Posterior cingulate gyrus (tissue), 11 donors: ENCODE measurements at regions not wholly inside any gene's neighbourhood (a gene's known extent, or its start where the extent isn't known, plus 50 kb on each side); places are given as distances from the start of the nearest gene placed in this dataset.

Experiments used
- DNase-seq, 10 donors: peaks; one replicate each; pipeline versions ENCODE4 v3.0.0 to v3.0.0-alpha.2; 2020 to 2021; ENCODE audit warnings: mixed read lengths in 3 of 10
- intact Hi-C: fragments of 100-400 bp; cut with DNase I; formaldehyde crosslinking; loops from one replicate; pipeline ENCODE4 v1.15.1; 2023

DNA sequence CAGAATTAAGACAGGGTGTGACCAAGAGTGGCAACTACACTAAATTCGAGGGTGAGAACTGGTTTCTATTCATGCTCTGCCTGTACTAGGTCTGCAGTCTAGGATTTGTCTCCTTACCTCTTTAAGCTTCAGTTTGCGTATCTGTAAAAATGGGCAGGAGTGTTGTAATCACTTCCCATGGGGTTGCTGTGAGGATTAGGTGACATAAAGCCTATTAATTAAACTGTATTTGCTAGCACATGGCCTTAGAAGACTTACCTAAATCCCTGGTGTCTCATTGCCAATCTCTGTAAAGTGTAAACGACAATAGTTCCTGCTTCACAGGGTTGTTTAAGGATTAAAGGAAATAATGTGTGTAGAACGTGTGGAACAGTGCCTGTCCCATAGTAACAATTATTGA lies 193.6 kb downstream of the DRD1 start:
- intact Hi-C loops: loop anchor here (10.0 kb wide), 1 partner anchor 194 kb away; the partner anchor contains the start of gene DRD1
- no peak for DNase-seq

DNA sequence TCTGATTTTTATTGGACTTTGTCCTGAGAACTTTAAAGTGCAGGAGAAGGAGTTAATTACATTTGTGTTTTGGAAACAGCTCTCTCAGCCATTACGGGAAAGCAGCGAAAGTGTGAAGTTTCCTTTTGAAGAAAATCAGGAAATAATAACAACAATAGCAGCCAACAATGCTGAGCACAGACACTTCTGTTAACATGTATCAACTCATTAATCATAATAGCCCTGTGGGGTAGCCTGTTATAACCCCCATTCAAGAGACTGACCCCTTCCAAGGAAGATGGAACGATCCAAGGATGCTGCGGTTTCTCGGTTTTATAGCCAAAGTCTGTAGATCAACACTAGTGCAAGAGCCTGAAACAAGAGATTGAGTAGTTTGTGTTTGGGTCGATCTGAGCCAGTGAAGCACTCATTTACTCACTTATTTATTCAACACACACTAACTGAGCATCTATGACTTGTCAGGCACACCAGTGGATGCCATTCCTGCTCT lies 195.5 kb downstream of the DRD1 start:
- intact Hi-C loops: no loop called here

DNA sequence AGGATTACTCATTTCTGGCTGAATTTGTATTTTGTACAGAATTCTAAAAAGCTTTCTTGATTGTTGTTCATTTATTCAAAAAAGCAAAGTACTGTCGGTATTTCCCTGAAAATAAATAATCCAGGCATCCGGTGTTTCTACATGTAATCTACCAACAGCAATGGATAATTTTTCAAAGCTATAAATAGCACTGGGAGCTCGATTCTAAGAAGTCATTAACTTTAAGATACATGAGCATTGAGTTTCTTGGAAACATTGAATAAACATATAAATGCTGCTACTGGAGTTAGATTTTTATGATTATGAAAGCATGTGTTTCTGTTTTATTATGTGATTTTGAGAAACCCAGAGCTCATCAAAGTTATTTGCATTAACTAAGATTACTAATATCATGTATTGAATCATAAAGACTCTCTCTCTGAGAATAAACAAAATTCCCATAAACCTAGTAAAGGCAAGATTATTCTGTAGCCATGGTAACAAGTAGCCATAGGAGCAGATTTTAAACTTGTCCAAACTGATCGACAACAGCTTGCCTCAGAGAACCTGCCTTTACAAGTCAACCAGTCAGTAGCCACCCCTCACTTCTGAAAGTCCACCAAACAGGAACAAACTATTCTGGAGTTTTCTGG lies 197.0 kb downstream of the DRD1 start:
- no peak for DNase-seq
- intact Hi-C loops: no loop called here

More for the DNA sequence above, 195.5 kb downstream of the DRD1 start:
- no peak for DNase-seq

DNA sequence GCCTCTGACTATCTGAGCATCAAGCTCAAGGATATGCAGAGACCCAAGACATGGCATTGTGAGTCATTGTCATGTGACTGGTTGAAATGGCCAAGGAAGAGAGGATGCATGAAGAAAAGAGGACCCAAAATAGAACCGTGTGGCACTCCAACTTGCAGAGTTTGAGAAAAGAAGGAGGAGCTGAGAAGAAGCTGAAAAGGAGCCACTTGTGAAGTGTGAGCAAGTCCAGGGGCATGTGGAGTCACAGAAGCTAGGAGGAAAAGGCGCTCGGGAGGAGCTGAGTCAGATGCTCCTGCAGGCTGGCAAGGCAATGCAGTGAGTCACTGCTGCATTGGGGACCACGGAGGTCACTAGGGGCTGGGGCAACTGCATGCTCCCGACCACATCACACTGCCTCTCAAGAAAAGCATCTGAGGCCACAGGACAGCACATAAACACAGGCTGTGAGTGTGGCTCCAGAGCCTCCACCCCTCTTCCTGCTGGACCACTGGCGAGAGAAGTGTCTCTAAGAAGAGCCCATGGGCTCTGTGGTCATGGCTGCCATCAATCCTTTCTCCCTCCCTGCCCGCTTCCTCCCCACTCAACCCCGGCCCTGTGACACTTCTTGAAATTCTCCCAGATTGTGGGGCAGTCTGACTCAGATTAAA lies 197.6 kb downstream of the DRD1 start:
- peak in 5 of 10 donors; percentile 26 to 87 (median 72) for DNase-seq
- intact Hi-C loops: no loop called here

DNA sequence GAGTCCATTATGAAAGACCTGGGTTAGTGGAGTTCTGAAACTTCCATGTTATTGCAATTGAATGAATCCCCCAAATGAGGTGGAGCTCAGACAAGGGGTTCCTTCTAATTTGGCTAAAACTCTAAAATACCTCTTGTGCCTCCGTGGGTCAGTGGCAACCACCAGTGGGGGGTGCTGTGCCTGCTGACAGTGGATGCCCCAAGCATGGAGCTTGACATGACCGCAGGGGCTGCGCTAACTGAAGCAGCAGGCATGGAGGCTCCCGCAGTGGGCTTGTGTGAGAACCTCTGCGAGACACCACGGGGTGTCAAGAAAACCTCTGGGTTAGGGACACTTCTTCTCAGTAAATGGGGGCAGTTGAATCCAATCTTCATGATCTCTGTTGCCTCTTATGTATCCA lies 200.5 kb downstream of the DRD1 start:
- intact Hi-C loops: no loop called here
- DNase-seq: no peak

DNA sequence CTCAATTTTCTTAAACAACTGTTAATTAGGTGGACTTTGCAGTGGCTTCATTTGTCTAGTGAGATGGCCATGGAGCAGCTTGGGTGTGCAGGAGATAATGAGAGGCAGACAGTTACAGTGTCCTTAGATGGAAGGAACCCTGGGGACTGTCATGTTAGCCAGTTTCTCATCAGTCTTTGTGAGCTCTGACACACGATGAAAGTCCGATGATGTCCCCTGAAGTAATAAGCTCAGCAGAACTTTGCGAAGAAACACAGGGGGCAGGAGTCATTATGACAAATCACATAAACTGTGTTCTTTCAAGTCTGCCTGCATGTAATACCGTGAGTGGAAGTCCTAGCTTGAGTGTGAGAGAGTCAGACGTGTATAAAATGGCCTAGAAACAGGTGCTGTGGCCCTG lies 201.8 kb downstream of the DRD1 start:
- intact Hi-C loops: no loop called here

DNA sequence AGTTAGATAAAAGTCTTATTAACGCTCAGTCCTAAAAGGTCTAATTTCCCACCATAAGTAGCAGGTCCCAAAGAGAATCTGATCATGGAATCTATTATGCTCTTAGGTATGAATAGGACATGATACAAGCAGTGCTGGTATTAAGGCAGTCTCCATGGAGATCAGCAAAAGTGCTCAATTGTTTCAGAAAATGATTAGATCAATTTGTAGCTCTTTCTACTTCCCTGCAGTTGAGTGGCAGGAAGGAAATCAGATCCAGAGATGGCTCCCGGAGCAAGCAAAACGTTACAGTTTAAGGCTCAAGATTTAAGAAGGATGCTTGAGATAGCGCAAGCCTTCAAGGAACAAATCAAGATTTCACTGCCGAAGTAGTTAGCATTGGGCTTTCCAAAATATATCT lies 205.7 kb downstream of the DRD1 start:
- DNase-seq: no peak

More for the DNA sequence above, 201.8 kb downstream of the DRD1 start:
- no peak for DNase-seq

DNA sequence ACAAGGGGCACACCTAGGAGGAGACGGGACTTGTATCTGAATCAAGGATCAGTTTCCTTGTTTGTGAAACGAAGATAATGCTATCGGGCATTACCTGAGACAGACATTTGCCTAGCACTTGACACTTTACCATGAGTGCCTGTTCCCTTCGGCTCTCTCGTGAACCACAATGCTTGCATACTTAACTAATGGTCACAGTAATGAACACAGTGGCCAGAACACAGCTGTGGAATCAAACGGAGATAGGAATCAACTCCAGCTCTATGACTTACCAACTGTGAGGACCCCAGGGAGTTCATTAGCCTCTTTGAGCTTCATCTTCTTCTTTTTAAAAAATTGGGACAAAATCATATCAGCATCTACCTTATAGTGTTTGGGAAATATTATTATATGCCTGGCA lies 207.8 kb downstream of the DRD1 start:
- DNase-seq: no peak
- intact Hi-C loops: no loop called here

More for the DNA sequence above, 205.7 kb downstream of the DRD1 start:
- intact Hi-C loops: no loop called here

DNA sequence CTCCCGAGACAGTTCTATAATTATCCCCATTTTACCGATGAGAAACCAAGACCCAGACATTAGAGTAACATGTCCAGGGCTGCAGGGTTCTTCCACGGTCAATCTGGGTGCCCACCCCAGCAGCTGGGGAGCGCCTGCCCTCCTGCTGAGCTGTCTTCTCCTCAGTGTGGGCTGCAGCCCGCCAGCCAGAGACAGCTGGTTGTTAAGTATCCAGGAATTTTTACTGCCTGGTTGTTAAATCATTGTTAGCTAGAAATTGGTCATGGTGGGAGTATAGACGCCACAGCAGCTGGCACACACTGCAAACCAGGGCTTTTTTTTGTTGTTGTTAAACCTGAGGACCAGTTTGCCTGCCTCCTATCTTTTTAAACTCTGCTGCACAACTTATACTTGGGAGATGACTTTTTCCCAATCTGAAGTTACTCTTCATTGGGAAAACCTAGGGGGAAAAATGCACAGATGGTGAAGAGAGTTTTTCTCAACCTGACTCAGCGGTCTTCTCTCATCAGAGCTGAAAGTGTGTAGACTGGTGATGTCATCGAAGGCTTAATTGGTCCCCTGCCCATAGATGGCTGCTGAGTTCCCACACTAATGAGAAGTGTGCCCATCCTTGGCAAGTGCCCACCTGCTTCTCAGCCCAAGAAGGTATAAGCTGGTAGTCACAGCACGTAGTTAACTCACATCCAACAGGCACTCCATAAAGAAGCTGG lies 208.6 kb downstream of the DRD1 start:
- peak in 1 of 10 donors; percentile 11 for DNase-seq
- intact Hi-C loops: no loop called here

DNA sequence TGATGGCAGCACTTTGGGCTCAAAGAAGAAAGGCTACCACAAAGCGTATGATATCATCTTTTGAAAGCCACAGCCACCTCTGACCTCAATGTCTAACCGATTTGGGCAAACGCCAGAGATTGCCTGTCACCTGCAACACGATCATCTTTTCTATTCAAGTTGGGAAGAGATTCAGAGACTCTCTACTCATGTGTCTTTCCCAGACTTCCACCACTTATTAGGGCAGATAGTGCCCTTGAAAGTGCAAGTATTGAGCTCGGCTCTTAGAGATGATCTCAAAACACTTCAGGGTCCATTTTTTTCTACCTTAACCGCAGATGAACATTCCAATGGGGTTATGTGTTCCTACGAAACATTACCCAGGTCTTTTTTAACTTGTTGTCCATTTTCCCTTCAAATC lies 213.7 kb downstream of the DRD1 start:
- intact Hi-C loops: no loop called here
- DNase-seq: no peak

DNA sequence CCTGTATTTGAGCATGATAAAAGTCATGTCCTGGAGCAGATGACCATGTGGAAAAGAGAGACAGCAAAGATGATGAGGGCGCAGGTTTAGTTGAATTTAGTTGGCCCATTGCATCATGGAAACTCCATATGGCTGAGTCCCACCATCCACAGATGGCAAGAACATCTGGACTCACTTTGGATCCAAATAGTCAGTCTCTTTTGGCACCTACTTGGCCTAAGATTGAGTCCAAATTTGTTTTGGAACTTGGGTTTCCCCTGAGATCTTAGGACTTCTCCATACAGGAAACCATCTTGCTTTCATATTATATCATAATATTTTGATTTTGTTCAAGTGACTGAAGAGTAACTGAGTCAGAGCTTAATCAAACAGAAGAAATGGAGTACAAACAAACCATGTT lies 217.5 kb downstream of the DRD1 start:
- intact Hi-C loops: no loop called here
- no peak for DNase-seq

DNA sequence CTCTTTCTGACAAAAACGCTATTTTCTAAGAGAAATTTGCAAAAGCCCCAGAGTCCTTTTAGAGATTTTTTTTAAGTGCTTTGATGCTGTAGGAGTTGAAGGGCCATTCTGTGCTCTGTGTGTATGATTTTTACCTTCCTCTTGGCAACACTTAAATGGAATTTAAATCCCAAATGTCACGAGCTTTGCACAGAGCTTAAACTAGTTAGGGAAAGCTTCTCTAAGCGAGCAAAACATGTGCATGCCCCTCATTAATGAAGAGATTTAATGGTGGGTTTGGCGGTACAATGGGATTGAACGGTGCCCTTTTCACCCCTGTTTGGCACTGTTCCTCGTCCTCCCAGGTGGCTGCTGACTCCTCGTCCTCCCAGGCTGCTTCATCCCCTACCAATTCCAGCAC lies 220.7 kb downstream of the DRD1 start:
- intact Hi-C loops: no loop called here
- DNase-seq: no peak

DNA sequence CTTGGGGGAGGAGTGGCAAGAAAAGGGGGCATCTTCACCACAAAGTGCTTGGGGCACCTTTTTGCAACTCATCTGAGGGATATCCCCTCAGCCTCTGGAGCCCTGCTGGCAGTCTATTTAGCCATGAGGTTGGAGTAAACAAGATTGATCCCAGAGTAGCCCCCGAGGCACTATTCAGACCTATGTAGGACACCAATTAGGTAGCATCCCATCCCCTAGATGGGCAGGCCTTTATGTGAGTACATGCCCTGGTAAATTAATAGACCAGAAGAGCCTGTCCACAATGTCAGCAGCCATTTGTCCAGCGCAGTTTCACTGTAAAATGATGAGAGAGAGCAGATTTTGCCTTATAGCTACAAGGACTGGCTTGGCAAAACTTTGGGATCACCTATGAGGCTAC lies 221.4 kb downstream of the DRD1 start:
- intact Hi-C loops: no loop called here
- DNase-seq: no peak

DNA sequence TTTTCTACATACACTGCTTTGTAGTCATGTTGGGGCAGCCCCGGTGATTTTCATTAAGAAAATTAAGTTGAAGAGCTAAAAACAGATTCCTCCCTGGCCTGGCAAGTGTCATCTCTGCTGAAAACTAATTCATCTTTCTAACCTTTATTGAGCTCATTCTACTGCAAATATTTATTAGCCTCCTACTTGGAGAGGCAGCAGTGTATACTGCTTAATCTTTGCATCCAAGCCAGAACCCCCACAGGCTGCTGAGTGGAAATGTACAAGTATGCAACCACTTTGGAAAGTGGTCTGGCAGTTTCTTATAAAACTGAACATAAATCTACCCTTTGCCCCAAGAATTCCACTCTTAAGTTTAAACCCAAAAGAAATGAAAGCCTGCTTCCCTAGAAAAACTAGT lies 223.4 kb downstream of the DRD1 start:
- no peak for DNase-seq
- intact Hi-C loops: no loop called here

DNA sequence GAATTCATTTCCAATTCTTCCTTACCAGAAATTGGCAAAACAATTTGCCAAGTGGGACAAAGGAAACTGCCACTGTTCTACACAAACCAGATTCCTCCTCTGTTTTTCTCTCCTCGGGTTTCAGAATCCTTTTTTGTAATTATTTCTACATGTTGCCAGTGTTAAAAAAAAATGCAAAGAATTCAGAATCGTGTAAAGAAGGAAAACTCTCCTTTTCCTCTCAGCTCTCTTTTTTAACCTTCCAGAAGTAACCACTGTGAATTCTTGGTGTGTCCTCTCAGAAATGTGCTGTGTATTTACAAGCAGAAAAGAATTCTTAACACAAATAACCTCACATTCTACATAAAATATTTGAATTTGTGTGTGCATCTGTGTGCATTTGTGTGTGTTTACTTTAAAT lies 224.6 kb downstream of the DRD1 start:
- no peak for DNase-seq
- intact Hi-C loops: no loop called here

DNA sequence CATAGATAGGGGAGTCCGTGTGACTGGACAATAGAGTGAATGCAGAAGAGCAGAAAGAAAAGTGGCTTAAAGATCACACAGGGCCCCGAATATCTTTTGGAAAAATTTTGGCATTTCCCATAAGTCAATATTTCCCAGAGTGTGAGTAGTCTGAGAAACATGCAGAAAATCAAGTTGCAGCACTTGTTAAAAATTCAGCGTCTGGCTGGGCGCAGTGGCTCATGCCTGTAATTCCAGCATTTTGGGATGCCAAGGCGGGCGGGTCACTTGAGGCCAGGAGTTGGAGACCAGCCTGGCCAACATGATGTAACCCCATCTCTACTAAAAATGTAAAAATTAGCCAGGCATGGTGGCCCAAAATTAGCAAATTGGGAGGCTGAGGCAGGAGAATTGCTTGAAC lies 227.0 kb downstream of the DRD1 start:
- intact Hi-C loops: no loop called here
- no peak for DNase-seq

DNA sequence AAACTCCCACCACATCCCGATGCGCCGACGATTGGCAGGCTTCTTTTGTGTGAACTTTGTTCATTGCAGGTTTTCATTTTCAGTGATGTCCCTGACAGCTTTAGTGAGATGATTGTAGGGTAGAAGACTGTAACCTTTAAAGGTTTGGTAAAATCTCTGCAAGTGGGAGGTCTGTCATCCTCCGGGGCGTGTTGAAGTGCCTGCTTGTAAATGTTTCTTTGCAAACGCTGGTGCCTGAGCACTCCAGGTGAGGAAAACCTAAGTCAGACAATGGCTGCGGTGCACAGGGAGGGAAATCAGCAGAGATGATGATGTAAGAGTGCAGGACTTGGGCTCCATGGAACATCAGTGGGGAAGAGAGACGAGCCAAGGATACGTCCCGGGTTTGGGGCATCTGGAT lies 228.1 kb downstream of the DRD1 start:
- intact Hi-C loops: no loop called here

DNA sequence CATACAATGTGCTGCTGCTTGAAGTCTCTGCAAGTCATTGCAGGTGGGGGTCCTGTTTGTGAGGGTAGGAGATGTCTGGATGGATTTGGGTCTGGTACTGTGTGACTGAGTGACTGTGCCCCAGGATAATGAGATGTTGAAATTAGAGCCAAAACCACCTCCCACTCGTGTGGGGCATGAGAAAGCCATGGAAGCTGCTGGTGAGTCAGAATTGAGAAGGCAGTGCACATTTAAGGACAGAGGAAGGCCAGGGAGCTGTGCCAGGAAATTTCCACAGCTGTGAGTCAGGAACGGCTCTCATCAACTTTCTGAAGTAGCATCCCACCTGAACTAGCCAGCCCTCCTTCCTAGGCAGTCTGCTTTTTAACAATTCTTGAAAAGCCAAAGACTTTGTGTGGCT lies 229.8 kb downstream of the DRD1 start:
- intact Hi-C loops: no loop called here

More for the DNA sequence above, 228.1 kb downstream of the DRD1 start:
- DNase-seq: no peak

DNA sequence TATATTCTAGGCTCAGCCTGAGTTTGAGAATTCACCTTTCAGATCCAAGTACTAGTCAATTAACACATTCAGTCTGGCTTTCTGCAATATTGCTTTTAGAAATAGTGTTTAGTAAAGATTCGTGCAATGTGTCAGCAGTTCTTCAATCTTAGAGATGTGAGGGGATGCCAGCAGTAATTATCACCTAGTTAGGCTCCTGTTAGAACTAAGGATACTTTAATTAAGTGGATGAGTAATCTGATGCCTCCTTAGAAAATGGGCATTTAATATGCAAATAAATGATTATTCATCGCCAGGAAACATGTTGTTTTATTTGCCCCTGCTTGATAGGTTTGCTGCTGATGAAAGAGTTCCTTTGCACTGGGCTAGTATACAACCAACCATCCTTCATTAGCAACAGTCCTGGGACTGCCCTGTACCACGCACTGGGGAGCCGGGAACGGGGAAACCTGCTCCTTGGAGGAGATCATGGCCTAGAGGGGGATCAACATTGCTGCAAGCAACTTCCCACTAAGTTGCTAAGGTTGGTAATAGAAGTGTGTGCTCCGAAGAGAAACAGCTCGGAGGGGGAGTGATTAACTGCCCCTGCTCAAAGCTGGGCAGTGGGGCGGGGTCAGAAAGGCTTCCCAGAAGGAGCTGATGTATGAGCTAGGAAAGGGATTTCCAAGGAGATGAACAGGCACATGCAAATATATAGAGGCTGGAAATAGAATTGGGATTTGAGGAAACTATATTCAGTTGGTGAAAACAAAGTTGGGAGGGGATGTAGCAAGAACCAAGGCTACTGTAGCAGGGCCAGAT lies 231.8 kb downstream of the DRD1 start:
- DNase-seq: no peak
- intact Hi-C loops: no loop called here

More for the DNA sequence above, 229.8 kb downstream of the DRD1 start:
- DNase-seq: peak in 7 of 10 donors; percentile 30 to 92 (median 46)

DNA sequence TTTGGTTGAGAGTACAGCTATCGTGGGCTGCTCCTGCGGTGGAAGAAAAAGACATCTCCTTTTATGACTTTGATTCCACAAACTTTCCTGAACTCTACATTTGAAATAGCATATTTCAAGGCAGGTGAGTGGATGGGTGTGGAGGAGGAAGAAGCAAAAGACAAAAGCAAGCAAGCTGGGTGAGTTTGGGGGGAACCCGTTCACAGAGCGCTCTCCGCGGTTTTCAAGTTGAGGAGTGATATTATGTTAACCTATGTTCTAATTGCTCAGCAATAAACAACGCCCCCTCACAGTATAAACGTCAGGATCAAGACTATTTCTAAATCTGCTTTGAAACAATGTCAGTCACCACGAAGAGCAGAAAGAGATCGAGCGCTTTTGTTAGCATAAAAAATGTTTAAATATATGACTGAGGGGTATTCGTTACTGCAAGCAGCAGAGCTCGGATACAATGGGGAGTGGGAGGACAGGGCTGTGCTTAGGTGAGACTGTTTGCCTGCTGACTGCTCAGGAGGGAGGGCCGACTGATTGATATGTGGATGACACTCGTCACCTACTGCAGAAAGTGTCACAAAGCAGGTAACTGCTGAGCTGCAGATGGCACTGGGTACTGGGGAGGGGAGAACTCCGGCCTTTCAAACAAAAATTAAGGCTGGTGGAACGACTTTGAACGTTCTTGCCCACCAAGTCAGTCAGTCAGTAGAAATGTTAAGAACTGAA lies 236.5 kb downstream of the DRD1 start:
- no peak for DNase-seq
- intact Hi-C loops: no loop called here
